ENCODE measurements at regions not wholly inside any gene's neighbourhood (a gene's known extent, or its start where the extent isn't known, plus 50 kb on each side); places are given as distances from the start of the nearest gene placed in this dataset.

DNA sequence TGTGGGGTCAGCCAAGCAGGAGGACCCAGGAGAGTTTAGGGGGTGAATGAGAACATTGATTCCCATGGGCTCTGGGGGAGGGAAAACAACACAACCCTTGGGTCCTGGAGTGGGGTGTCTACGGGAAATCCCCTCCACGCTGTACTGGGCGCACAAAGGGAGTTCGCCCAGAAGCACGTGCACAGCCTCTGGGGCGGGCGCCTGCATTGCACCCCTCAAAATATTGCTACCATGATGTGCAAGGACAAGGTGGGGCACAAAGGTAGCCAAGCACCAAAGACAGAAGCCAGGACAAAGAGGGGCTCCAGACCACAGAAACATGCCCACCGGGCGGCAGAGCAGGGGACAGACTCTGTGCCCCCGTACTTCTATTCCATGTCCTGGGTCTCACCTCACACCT is 74.9 kb upstream of the EIF5 start:
- Histone ChIP-seq H3K4me3 (no peak overlapping the region), H3K27me3 (no peaks in the 10 kb centered on the region), H3K27ac (no peak overlapping the region), H3K36me3 (no peaks in the 10 kb centered on the region), H3K4me1 (peaks cover 6% of the 10 kb centered on the region), H3K9me3 (no peaks in the 10 kb centered on the region)
- intact Hi-C loops (cut with DNase I): no loop called here
- DNase-seq: no peak
- TF ChIP-seq, protein P1, sequence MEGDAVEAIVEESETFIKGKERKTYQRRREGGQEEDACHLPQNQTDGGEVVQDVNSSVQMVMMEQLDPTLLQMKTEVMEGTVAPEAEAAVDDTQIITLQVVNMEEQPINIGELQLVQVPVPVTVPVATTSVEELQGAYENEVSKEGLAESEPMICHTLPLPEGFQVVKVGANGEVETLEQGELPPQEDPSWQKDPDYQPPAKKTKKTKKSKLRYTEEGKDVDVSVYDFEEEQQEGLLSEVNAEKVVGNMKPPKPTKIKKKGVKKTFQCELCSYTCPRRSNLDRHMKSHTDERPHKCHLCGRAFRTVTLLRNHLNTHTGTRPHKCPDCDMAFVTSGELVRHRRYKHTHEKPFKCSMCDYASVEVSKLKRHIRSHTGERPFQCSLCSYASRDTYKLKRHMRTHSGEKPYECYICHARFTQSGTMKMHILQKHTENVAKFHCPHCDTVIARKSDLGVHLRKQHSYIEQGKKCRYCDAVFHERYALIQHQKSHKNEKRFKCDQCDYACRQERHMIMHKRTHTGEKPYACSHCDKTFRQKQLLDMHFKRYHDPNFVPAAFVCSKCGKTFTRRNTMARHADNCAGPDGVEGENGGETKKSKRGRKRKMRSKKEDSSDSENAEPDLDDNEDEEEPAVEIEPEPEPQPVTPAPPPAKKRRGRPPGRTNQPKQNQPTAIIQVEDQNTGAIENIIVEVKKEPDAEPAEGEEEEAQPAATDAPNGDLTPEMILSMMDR (IDR thresholded peaks at IDR 0.05): no peak
- ATAC-seq: no peak

DNA sequence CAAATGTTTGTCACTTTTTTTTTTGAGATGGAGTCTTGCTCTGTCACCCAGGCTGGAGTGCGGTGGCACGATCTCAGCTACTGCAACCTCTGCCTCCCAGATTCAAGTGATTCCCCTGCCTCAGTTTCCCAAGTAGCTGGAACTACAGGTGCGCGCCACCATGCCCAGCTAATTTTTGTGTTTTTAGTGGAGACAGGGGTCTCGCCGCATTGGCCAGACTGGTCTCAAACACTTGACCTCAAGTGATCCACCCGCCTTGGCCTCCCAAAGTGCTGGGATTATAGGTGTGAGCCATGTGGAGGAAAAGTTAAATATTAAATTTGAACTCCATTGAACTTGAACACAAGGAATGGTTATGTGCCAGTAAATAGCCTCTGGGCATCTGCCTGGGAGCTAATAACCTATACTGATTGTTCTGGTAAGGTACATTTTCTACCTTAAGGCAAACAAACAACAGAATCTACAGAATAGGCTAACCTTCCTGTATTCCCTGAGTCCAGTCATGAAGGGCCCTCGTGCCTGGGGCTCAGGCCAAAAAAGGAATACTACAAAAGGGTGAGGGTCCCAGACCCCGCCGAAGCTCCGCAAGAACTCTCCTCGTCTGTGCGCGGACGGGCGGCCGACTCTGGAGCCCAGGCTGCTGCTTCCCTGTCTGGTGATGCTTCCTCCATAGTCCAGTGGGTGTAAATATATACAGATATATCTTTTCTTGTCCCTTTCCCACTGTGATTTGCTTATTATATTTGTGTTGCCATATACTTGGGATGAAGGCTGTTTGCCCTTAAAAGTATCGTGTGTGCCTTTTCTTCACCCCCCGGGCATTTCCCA is 74.0 kb upstream of the EIF5 start:
- Histone ChIP-seq H3K9me3 (no peaks in the 10 kb centered on the region), H3K4me3 (peak overlapping the region; percentile 58), H3K4me1 (peaks cover 6% of the 10 kb centered on the region), H3K27me3 (no peaks in the 10 kb centered on the region), H3K36me3 (no peaks in the 10 kb centered on the region), H3K27ac (peak overlapping the region; percentile 72)
- peak; percentile 68 for ATAC-seq
- TF ChIP-seq, protein P1 (IDR thresholded peaks at IDR 0.05): no peak
- no peak for DNase-seq
- intact Hi-C loops (cut with DNase I): no loop called here

DNA sequence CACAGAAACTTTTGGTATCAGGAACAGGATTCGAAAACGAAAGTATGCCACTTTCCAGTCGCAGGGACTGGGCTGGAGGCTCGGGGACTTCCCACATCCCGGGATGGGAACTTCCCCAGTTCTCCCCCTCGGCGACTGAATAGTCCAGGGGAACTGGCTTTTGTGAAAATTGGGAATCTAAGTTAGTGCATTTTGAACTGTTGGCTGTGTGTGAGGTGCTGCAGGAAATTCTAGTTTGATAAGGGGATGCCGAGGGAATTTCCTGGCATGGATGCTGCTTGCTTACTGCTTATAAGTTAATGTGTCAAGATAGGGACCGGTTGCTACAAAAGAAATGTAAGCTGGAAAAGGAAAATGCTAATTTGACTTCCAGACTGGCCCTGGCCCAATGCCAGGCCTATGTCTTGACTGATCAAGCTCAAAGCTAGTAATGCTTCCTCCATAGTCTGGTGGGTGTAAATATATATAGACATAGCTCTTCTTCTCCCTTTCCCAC is 73.4 kb upstream of the EIF5 start:
- peak; percentile 92 for ATAC-seq
- peak; percentile 69 for DNase-seq
- Histone ChIP-seq H3K27me3 (no peaks in the 10 kb centered on the region), H3K36me3 (no peaks in the 10 kb centered on the region), H3K4me3 (peak overlapping the region; percentile 58), H3K9me3 (no peaks in the 10 kb centered on the region), H3K4me1 (peaks cover 6% of the 10 kb centered on the region), H3K27ac (peak overlapping the region; percentile 72)
- TF ChIP-seq, protein P1 (IDR thresholded peaks at IDR 0.05): no peak
- intact Hi-C loops (cut with DNase I): no loop called here

DNA sequence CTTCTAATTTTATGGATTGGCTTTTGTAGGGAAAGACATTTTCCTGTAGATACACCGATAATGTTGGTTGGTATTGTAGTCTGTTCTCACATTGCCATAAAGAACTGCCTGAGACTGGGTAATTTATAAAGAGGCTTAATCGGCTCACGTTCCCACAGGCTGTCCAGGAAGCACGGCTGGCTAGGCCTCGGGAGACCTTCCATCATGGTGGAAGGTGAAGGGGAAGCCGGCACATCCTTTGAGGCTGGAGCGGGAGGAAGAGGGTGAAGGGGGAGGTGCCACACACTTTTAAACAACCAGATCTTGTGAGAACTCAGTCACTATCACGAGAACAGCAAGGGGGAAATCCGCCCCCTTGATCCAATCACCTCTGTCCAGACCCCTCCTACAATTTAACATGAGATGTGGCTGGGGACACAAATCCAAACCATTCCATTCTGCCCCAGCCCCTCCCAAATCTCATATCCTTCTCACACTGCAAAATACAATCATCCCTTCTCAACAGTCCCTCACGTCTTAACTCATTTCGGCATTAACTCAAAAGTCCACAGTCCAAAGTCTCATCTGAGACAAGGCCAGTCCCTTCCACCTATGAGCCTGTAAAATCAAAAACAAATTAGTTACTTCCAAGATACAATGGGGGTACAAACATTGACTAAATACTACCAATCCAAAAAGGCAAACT is 66.7 kb upstream of the EIF5 start:
- Histone ChIP-seq H3K27me3 (no peaks in the 10 kb centered on the region), H3K9me3 (no peaks in the 10 kb centered on the region), H3K27ac (no peak overlapping the region), H3K36me3 (no peaks in the 10 kb centered on the region), H3K4me3 (no peak overlapping the region), H3K4me1 (no peaks in the 10 kb centered on the region)
- intact Hi-C loops (cut with DNase I): no loop called here
- ATAC-seq: no peak
- TF ChIP-seq, protein P1 (IDR thresholded peaks at IDR 0.05): no peak
- DNase-seq: no peak

DNA sequence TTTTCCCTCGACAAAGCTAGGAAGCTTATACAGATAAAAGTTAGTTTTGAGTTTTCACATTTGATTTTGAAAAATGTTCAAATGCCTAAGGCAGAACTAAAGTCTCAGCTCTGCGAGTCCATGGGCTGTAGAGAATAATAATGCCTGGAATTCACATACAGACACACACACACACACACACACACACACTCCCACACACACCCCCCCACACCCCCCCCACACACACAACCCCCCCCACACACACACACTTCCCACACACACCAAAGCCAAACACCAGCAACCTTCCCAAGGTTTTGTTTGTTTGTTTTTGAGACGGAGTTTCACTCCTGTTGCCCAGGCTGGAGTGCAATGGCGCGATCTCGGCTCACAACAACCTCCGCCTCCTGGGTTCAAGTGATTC is 62.8 kb upstream of the EIF5 start:
- Histone ChIP-seq H3K36me3 (no peaks in the 10 kb centered on the region), H3K9me3 (no peaks in the 10 kb centered on the region), H3K27ac (no peak overlapping the region), H3K4me3 (no peak overlapping the region), H3K27me3 (peaks cover 32% of the 10 kb centered on the region), H3K4me1 (peaks cover 6% of the 10 kb centered on the region)
- intact Hi-C loops (cut with DNase I): no loop called here
- TF ChIP-seq, protein P1 (IDR thresholded peaks at IDR 0.05): no peak
- ATAC-seq: no peak
- DNase-seq: no peak

All from upper lobe of right lung (tissue), 1 donor.